ENCODE measurements at regions not wholly inside any gene's neighbourhood (a gene's known extent, or its start where the extent isn't known, plus 50 kb on each side); places are given as distances from the start of the nearest gene placed in this dataset.

- no peak for TF ChIP-seq CTCF (IDR thresholded peaks at IDR 0.05 in 2 of 3, conservative IDR thresholded peaks at IDR 0.05 in 1 of 3; ENCODE audit: insufficient read depth in 2 of 3, low read depth in 1 of 3, low read length in 3 of 3)
- TF ChIP-seq NBN (IDR thresholded peaks at IDR 0.05; ENCODE audit: low read depth), result no peak
- no peak for TF ChIP-seq ZNF324 (CRISPR knock-in tag; IDR thresholded peaks at IDR 0.05)
- no peak for TF ChIP-seq GATA2 (CRISPR knock-in tag; IDR thresholded peaks at IDR 0.05)
- no peak for TF ChIP-seq POLR2AphosphoS5 (IDR thresholded peaks at IDR 0.05; ENCODE audit: control insufficient read depth, insufficient read depth, low read depth, low read length)
- TF ChIP-seq ZNF277 (CRISPR knock-in tag; IDR thresholded peaks at IDR 0.05; ENCODE audit: borderline replicate concordance), result no peak
- no peak for TF ChIP-seq MYBL2 (IDR thresholded peaks at IDR 0.05; ENCODE audit: low read depth)
- TF ChIP-seq MYBL2 (CRISPR knock-in tag; IDR thresholded peaks at IDR 0.05; ENCODE audit: borderline replicate concordance), result no peak
Observed at GRCh38 chr18:60838677-60839076, 466.1 kb upstream of the MC4R start.
